Posterior vena cava (tissue), 2 donors: ENCODE measurements at regions not wholly inside any gene's neighbourhood (a gene's known extent, or its start where the extent isn't known, plus 50 kb on each side); places are given as distances from the start of the nearest gene placed in this dataset.
"Not testable (repeated sequence)": the region's sequence is repeated elsewhere in the genome, so short reads cannot be mapped to it uniquely, and the experiment has no call there.

ENCODE experiments used
- DNase-seq: peaks from one replicate; pipeline ENCODE4 v3.0.0-alpha.2; 2020; ENCODE audit warnings: low spot score
- intact Hi-C, 2 donors: fragments of 100-400 bp; cut with DNase I; formaldehyde crosslinking; loops; one replicate each; pipeline versions ENCODE4 v1.14.1 to v1.14.2; 2022 to 2023
- donor health status: DM: yes; HTN: yes; CAD: no.
- donor health status: DM: yes; HTN: yes; CAD: no.

GRCh38 chr10:80829151-80829550 lies 291.4 kb downstream of the SH2D4B start:
- no peak for DNase-seq
- intact Hi-C loops: loop anchor here in 1 of 2 donors (10.0 kb wide), 1 partner anchor 746 kb away; no protein-coding TSS in a partner anchor

GRCh38 chr10:80829562-80829961 lies 291.9 kb downstream of the SH2D4B start:
- intact Hi-C loops: loop anchor here in 1 of 2 donors (10.0 kb wide), 1 partner anchor 745 kb away; no protein-coding TSS in a partner anchor
- DNase-seq: no peak

DNA sequence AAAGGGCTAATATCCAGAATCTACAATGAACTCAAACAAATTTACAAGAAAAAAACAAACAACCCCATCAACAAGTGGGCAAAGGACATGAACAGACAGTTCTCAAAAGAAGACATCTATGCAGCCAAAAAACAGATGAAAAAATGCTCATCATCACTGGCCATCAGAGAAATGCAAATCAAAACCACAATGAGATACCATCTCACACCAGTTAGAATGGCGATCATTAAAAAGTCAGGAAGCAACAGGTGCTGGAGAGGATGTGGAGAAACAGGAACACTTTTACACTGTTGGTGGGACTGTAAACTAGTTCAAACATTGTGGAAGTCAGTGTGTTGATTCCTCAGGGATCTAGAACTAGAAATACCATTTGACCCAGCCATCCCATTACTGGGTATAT lies 295.0 kb downstream of the SH2D4B start:
- DNase-seq, intact Hi-C loops: not testable (repeated sequence)

DNA sequence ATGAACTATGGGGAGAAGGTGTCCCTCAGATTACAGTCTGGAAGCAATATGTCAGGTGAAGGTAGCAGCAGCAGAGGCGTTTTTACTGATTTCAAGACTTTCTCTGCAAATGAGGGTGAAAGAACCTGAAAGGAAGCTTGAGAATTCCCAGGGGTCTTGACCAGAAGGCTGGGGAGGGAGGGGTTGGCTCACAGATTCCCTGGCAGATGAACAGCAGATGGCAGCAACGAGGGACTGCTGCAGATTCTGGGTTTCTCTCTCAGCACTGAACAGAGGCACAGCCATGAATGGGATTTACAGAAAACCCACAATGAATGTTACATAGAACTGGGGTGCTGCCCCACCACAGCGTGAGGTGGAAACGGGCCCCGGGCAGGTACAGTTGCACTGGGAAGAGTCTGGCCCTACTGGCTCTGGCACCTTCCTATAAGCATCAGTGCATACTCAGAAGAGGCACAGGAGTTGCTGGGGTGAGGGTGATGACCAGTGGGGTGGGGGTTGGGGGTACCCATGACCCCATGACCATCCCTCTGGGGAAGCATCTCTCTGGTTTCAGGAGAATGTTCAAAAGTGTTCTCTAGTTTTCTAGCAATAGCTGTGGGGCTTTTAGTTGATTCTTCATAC lies 317.8 kb downstream of the SH2D4B start:
- no peak for DNase-seq

GRCh38 chr10:80856186-80856585 lies 318.5 kb downstream of the SH2D4B start:
- intact Hi-C loops: no loop called here
- no peak for DNase-seq

More for the DNA sequence above, 317.8 kb downstream of the SH2D4B start:
- intact Hi-C loops: no loop called here

DNA sequence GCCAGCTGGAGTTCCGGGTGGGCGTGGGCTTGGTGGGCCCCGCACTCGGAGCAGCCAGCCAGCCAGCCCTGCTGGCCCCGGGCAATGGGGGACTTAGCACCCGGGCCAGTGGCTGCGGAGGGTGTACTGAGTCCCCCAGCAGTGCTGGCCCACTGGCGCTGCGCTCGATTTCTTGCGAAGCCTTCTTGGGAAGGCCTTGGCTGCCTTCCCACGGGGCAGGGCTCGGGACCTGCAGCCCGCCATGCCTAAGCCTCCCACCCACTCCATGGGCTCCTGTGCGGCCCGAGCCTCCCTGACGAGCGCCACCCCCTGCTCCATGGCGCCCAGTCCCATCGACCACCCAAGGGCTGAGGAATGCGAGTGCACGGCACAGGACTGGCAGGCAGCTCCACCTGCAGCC lies 321.6 kb downstream of the SH2D4B start:
- DNase-seq, intact Hi-C loops: not testable (repeated sequence)

GRCh38 chr10:80860719-80861118 lies 323.0 kb downstream of the SH2D4B start:
- intact Hi-C loops: no loop called here
- no peak for DNase-seq

GRCh38 chr10:80861882-80862281 lies 324.2 kb downstream of the SH2D4B start:
- DNase-seq: no peak
- intact Hi-C loops: no loop called here

DNA sequence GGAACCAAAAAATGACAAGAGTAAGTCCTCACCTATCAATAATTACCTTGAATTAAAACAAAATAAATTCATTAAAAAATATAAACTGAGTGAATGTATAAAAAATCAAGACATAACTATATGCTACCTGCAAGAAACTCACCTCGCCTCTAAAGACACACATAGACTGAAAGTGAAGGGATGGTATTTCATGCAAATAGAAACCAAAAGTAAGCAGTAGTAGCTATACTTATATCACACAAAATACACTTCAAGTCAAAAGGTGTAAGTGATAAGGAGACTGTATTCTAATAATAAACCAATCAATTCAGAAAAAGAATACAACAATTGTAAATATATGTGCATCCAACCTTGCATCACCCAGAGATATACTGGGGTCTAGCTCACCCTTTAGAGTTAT lies 332.6 kb downstream of the SH2D4B start:
- intact Hi-C loops: no loop called here
- no peak for DNase-seq

GRCh38 chr10:80871083-80871482 lies 333.4 kb downstream of the SH2D4B start:
- DNase-seq: no peak
- intact Hi-C loops: no loop called here

DNA sequence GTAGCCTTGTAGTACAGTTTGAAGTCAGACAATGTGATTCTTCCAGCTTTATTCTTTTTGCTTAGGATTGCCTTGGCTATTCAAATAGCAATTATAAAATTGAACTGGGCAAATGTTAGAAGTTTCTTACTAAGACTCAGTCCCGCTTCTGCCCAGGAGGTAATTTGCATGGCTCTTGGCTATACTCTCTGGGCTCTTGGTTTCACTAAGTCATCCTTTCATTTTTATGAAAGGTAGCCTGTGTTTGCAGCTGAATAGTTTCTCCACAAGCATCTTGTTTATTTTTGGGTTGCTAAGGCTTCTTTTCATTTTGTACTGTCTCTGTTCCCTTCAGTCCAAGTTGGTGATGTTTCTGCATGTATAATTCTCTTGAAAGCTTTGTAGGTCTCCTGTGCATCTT lies 340.6 kb downstream of the SH2D4B start:
- intact Hi-C loops: no loop called here
- DNase-seq: no peak

DNA sequence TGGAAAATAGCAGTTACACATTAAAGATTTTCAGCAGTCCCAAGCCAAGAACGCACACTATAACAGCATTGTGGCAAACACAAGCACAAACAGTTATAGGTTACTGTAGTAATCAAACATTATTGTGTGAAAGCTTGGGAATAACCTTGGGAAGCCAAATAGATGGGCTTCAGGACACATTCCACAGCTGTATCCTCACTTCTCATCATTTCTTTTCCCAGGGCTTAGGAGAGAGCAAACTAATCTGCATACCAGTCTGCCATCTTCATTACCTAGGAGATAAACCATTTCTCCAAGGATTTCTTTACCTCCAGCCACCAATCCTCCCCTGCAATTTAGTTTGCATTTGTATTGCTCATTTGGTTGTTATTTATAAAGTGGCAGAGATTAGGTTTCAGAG lies 352.4 kb downstream of the SH2D4B start:
- intact Hi-C loops: no loop called here
- no peak for DNase-seq

DNA sequence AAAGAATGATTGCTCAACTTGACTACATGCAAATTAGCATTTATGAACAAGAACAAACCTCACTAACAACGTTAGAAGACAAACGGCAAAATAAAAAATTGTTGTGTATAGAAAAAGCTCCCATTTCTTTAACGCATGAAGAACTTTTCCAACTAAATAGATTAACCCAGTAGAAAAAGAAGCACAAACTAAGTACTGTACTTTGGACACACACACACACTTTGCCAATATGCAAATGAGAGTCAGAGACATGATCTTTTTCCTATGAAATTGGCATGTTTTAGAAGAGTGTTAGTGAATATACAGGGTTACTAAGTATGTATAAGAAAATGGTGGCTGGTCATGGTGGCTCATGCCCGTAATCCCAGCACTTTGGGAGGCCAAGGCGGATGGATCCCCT lies 355.6 kb downstream of the SH2D4B start:
- intact Hi-C loops: no loop called here
- no peak for DNase-seq

DNA sequence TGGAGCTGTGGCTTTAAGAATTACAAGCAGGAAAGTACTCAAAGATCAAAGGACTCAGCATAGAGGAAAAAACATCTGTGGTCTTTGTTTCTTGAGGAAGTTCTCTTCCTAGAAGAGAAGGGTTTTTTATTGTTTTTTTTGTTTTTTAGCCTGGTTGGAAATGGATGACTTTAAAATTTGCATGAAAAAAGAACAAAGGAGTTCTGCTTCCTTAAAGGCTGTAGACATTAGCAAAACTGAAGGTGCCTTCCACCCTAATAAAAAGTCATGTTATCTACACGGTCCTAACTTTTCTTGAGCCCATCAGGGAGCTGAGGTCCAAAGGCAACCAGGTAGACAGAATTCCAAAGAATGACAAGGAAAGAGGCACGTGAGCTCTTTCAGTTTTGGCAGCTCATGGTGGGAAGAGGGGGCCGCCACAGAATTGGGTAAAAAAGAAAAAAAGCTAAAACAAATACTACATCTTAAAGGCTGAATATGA lies 356.6 kb downstream of the SH2D4B start:
- no peak for DNase-seq
- intact Hi-C loops: no loop called here

DNA sequence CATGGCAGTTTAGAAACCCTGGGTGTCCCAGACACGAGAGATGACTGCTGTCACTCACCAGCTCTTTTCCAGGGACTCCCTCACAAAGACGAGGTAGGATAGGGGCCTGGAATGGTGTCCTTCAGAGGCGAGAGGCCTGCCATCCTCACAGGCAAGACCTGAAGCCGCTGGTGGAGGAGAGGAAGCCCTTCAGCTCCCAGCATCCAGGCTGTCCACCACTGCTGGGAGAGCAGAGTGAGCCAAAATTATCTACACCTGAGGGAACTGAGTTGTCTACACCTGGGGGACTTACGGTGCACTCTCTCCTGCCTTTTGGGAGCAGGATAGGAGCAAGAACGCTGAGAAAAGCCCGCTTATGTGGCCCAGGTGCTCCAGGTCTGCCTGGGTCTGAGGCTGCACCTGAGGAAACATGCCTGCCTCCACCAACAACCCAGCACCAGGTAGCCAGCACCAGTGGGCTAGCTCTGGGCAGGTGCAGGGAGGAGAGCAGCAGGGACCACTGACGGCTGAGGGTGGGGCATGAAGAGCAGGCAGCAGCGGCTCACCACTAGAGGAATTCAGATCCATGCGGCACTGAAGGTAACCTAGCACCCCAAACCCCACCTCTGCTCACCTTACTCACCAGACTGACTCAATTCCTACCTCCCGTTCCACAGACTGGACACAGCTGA lies 357.2 kb downstream of the SH2D4B start:
- intact Hi-C loops: no loop called here

DNA sequence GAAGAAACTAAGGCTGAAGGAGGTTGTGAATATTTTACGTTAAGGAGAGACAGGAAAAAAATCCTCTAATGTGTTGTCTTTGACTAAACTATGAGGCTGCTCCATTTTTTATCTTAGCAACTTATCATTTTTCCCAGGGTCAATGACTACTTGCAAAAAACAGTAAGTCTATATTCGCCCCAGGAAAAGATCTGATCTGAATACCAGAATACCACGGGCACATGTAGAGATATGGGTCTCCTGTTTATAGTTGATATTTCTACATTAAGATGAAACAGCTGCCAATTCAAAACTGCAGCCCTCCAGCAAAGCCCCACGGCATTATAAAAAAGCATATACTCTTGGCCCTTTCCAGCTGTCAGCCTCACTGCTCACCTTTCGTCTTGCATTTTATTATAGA lies 358.4 kb downstream of the SH2D4B start:
- intact Hi-C loops: no loop called here
- DNase-seq: no peak

More for the DNA sequence above, 357.2 kb downstream of the SH2D4B start:
- no peak for DNase-seq

DNA sequence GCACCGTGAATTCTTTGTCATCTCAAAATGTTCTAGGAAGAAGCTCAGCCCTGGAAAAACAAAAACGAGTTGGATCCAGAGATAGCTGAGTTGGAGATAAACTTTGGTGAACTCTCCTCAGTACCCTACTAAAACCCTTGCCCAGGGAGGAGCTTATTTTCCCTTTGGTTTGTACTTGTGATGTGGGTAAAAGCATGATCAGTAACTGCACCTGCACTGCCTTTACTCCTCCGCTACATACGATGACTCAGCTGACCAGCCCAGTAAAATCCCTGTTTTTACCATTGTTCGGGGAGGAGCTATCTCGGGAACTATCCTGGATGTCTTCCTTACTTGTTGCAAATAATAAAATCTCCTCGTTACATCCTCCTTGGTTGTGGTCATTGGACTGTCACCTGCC lies 359.3 kb downstream of the SH2D4B start:
- intact Hi-C loops: no loop called here
- no peak for DNase-seq

- intact Hi-C loops: no loop called here
- no peak for DNase-seq
These were observed 363.0 kb downstream of the SH2D4B start for GRCh38 chr10:80900661-80901060.

DNA sequence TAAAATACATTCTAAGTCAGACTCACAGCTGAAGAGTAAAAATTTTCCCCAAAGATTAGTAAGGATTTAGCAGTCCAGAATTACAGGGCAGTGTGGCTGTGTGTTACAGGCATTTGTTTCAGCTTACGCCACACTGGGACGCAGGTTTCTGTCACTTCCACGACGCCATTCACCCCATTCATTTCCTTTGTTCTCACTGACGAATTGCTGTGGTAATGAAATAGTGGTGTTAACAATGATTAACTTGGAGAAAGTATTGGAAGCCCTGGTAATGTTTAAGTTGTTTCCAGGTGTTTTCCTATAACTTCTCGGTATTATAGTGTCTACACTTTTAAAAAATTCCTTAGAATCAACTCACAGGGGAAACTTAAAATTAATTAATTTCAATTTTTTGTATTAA lies 370.9 kb downstream of the SH2D4B start:
- no peak for DNase-seq
- intact Hi-C loops: no loop called here

DNA sequence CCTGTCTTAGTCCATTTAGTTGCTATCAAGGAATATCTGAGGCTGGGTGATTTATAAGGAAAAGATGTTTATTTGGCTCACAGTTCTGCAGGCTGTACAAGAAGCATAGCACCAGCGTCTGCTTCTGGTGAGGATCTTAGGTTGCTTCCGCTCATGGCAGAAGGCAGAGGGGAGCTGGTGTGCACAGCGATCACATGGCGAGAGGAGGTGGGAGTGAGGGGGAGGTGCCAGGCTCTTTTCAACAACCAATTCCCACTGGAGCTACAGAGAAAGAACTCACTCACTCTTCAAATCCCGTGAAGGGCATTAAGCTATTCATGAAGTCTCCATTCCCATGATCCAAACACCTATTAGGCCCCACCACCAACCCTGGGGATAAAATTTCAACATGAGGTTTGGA lies 371.6 kb downstream of the SH2D4B start:
- no peak for DNase-seq
- intact Hi-C loops: no loop called here

- DNase-seq: no peak
- intact Hi-C loops: no loop called here
These were observed 379.9 kb downstream of the SH2D4B start for GRCh38 chr10:80917636-80918035.
